OCI-LY7 (cell line): ENCODE measurements at regions not wholly inside any gene's neighbourhood (a gene's known extent, or its start where the extent isn't known, plus 50 kb on each side); places are given as distances from the start of the nearest gene placed in this dataset.

Experiments used
- BruUV-seq: library from RNA; stranded (reverse); fragments of 400-500 nt; replicated peaks from 2 replicates; lab custom pipeline; 2021; lab: Mats Ljungman, UMichigan
- CTCF ChIA-PET: fragments of 300-600 bp; sonication (Branson Sonifier 250); formaldehyde crosslinking; loops from one replicate; lab custom pipeline; 2022; ENCODE audit warnings: antibody characterized with exemption; ENCODE audit not compliant: unreplicated experiment; lab: Charles Lee
- POLR2A ChIA-PET: fragments of 300-600 bp; sonication (Branson Sonifier 250); formaldehyde crosslinking; loops from one replicate; lab custom pipeline; 2022; ENCODE audit warnings: antibody characterized with exemption; lab: Charles Lee
- DNase-seq: peaks from one replicate; pipeline ENCODE4 v3.0.0-alpha.2; 2015; ENCODE audit warnings: low spot score
- H2AFZ ChIP-seq: fragments of 200-600 bp; sonication (generic), shearing (Covaris generic); 2 replicates; pipeline ENCODE4 v1.6.1; 2014; ENCODE audit warnings: mild to moderate bottlenecking, antibody characterized with exemption, low read length, moderate library complexity
- H3K27ac ChIP-seq: fragments of 200-600 bp; sonication (generic); 2 replicates; pipeline ENCODE4 v1.5.1; 2014; ENCODE audit warnings: mixed run types, low read depth, mild to moderate bottlenecking, moderate library complexity, low read length, inconsistent platforms; ENCODE audit not compliant: poor library complexity, severe bottlenecking
- H3K36me3 ChIP-seq: fragments of 200-600 bp; sonication (generic); 2 replicates; pipeline ENCODE4 v1.6.1; 2014; ENCODE audit warnings: mild to moderate bottlenecking, antibody characterized with exemption, low read length, moderate library complexity, mixed read lengths; ENCODE audit not compliant: insufficient read depth
- H3K4me1 ChIP-seq: fragments of 200-600 bp; sonication (generic); 2 replicates; pipeline ENCODE4 v1.5.1; 2014; ENCODE audit warnings: mild to moderate bottlenecking, low read length; ENCODE audit not compliant: insufficient read depth, poor library complexity, severe bottlenecking
- H3K4me2 ChIP-seq: fragments of 200-600 bp; sonication (generic); 2 replicates; pipeline ENCODE4 v1.6.1; 2014; ENCODE audit warnings: mild to moderate bottlenecking, low read length
- H3K4me3 ChIP-seq: fragments of 200-600 bp; sonication (generic); 2 replicates; pipeline ENCODE4 v1.5.1; 2014; ENCODE audit warnings: mild to moderate bottlenecking, low read depth, low read length; ENCODE audit not compliant: poor library complexity, severe bottlenecking
- H3K79me2 ChIP-seq: fragments of 200-600 bp; sonication (generic); 2 replicates; pipeline ENCODE4 v1.6.1; 2016; ENCODE audit warnings: low read depth, mild to moderate bottlenecking, low read length, moderate library complexity, mixed read lengths; ENCODE audit not compliant: insufficient read depth
- H3K9me2 ChIP-seq: fragments of 200-600 bp; sonication (generic); 2 replicates; pipeline ENCODE4 v1.6.1; 2016; ENCODE audit warnings: mild to moderate bottlenecking, low read length, mixed read lengths; ENCODE audit not compliant: insufficient read depth
- H3K9me3 ChIP-seq: fragments of 200-600 bp; sonication (generic); 2 replicates; pipeline ENCODE4 v1.6.1; 2014; ENCODE audit warnings: mild to moderate bottlenecking, mixed run types, low read length, mixed read lengths
- H4K20me1 ChIP-seq: fragments of 200-600 bp; sonication (generic); 2 replicates; pipeline ENCODE4 v1.6.1; 2014; ENCODE audit warnings: mild to moderate bottlenecking, antibody characterized with exemption, low read length, moderate library complexity, mixed read lengths; ENCODE audit not compliant: insufficient read depth
- EZH2phosphoT487 ChIP-seq: fragments of 200-600 bp; sonication (generic); IDR thresholded peaks from 2 replicates; pipeline ENCODE4 v1.6.1; 2018; ENCODE audit warnings: low read depth, borderline replicate concordance, mild to moderate bottlenecking, mixed run types, antibody characterized with exemption, low read length, moderate library complexity, mixed read lengths
- intact Hi-C: fragments of 100-400 bp; cut with micrococcal nuclease; formaldehyde crosslinking; loops from one replicate; pipeline ENCODE4 v1.10.0; 2022; ENCODE audit not compliant: unreplicated experiment
- TF ChIP-seq, protein P1 (sequence below): fragments of 200-600 bp; sonication (generic); conservative IDR thresholded peaks from 2 replicates; pipeline ENCODE4 v1.5.1; 2014; ENCODE audit warnings: mild to moderate bottlenecking, antibody characterized with exemption, low read length, moderate library complexity, mixed read lengths

DNA sequence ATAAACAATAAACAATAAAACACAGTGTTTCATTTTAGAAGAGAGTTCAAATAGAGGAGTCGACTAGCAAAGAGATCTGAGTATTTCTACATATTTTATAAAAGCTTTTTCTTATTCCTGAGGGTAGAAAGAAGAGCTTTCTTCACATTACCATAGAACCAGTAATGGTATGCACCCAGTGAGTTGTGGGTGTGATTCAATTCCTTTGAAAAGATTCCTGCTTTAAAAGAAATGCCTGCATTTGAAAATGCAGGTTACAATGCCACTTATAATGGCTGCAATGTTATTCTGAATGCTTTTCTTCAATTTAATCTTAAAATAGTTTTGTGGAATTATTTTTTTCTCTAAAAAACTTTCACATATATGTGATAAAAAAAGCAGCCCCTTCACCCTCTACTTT, 178.1 kb downstream of the CDC14C start:
- H3K9me3 ChIP-seq = 0 out of 2 replicates have a peak, but pooled peaks cover 2% of the 10 kb centered on the region
- CTCF ChIA-PET = no interaction called here
- no peaks in the 10 kb centered on the region for H3K9me2 ChIP-seq
- no peaks in the 10 kb centered on the region for H3K36me3 ChIP-seq
- no peak overlapping the region for H2AFZ ChIP-seq
- POLR2A ChIA-PET = no interaction called here
- no peaks in the 10 kb centered on the region for H4K20me1 ChIP-seq
- H3K4me3 ChIP-seq = no peak overlapping the region
- TF ChIP-seq, protein P1, sequence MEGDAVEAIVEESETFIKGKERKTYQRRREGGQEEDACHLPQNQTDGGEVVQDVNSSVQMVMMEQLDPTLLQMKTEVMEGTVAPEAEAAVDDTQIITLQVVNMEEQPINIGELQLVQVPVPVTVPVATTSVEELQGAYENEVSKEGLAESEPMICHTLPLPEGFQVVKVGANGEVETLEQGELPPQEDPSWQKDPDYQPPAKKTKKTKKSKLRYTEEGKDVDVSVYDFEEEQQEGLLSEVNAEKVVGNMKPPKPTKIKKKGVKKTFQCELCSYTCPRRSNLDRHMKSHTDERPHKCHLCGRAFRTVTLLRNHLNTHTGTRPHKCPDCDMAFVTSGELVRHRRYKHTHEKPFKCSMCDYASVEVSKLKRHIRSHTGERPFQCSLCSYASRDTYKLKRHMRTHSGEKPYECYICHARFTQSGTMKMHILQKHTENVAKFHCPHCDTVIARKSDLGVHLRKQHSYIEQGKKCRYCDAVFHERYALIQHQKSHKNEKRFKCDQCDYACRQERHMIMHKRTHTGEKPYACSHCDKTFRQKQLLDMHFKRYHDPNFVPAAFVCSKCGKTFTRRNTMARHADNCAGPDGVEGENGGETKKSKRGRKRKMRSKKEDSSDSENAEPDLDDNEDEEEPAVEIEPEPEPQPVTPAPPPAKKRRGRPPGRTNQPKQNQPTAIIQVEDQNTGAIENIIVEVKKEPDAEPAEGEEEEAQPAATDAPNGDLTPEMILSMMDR = no peak
- no peak for TF ChIP-seq EZH2phosphoT487
- DNase-seq = no peak
- H3K4me2 ChIP-seq = no peak overlapping the region
- H3K79me2 ChIP-seq = no peaks in the 10 kb centered on the region
- BruUV-seq = no TSS peak
- H3K4me1 ChIP-seq = no peaks in the 10 kb centered on the region
- no peak overlapping the region for H3K27ac ChIP-seq
- intact Hi-C loops = no loop called here

DNA sequence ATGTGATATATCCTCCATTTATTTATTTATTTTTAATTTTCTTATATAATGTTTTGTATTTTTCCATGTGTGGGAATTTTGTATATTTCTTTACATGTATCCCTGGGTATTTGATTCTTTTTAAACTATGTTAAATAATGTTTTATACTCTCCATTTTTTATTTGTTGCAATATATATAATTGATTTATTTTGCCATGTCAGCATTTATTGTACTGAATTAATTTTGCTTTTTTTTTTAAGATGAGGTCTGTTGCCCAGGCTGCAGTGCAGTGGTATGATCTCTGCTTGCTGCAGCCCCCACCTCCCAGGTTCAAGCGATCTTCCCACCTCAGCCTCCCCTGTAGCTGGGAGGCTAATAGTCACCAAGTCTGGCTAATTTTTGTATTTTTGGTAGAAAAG, 187.4 kb downstream of the CDC14C start:
- no TSS peak for BruUV-seq
- no peaks in the 10 kb centered on the region for H4K20me1 ChIP-seq
- intact Hi-C loops = no loop called here

DNA sequence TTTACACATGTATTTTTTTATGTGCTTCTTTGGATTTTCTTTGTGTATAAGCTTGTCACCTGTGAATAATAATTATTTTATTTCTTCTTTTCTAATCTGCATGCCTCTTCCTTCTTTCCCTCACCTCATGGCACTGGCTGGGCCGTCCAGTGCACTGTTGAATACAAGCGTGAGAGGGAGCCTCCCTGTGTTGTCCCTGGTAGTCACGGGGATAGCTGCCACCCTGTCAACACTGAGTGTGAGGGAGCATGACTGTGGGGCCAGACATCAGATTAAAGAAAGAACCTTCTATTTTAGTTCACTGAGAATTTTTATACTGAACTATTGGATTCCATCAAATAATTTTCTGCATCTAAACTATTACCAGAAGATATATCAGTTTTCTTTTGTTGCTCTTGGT, 187.9 kb downstream of the CDC14C start:
- no peak overlapping the region for H2AFZ ChIP-seq
- no TSS peak for BruUV-seq
- H3K9me2 ChIP-seq = no peaks in the 10 kb centered on the region
- intact Hi-C loops = no loop called here
- H3K4me2 ChIP-seq = no peak overlapping the region
- no peak for DNase-seq
- no peaks in the 10 kb centered on the region for H3K36me3 ChIP-seq
- ChIA-PET CTCF (no interaction called here), POLR2A (interaction anchor here (1.0 kb wide), 1 partner anchor 14 kb away, joined by 3 read pairs; no protein-coding TSS in a partner anchor)
- no peaks in the 10 kb centered on the region for H4K20me1 ChIP-seq
- H3K9me3 ChIP-seq = 0 out of 2 replicates have a peak, but pooled peaks cover 3% of the 10 kb centered on the region
- no peak overlapping the region for H3K27ac ChIP-seq
- no peaks in the 10 kb centered on the region for H3K4me1 ChIP-seq
- TF ChIP-seq, protein P1 = no peak
- TF ChIP-seq EZH2phosphoT487 = no peak
- H3K79me2 ChIP-seq = no peaks in the 10 kb centered on the region
- H3K4me3 ChIP-seq = no peak overlapping the region

More for the DNA sequence above, 187.4 kb downstream of the CDC14C start:
- TF ChIP-seq EZH2phosphoT487 = no peak
- TF ChIP-seq, protein P1 = no peak
- Histone ChIP-seq H3K4me2 (no peak overlapping the region), H3K9me2 (no peaks in the 10 kb centered on the region), H3K36me3 (no peaks in the 10 kb centered on the region), H3K4me1 (no peaks in the 10 kb centered on the region), H3K4me3 (no peak overlapping the region), H3K27ac (no peak overlapping the region), H2AFZ (no peak overlapping the region), H3K79me2 (no peaks in the 10 kb centered on the region), H3K9me3 (0 out of 2 replicates have a peak, but pooled peaks cover 3% of the 10 kb centered on the region)
- POLR2A ChIA-PET = interaction anchor here (1.0 kb wide), 1 partner anchor 15 kb away, joined by 3 read pairs; no protein-coding TSS in a partner anchor
- DNase-seq = no peak
- CTCF ChIA-PET = no interaction called here
